ENCODE measurements at regions not wholly inside any gene's neighbourhood (a gene's known extent, or its start where the extent isn't known, plus 50 kb on each side); places are given as distances from the start of the nearest gene placed in this dataset.
A peak's percentile ranks its signal among the peaks of the same experiment; 100 is the strongest.

- TF ChIP-seq CTCF (IDR thresholded peaks at IDR 0.05): no peak
Measured at GRCh38 chr2:219727771-219728429, 100.5 kb downstream of the SLC4A3 start.

GRCh38 chr2:219728991-219729487 lies 101.6 kb downstream of the SLC4A3 start:
- no peak for TF ChIP-seq CTCF (IDR thresholded peaks at IDR 0.05)

GRCh38 chr2:219731173-219731572 lies 103.7 kb downstream of the SLC4A3 start:
- peak; percentile 27; the same call in 1 of the 2 replicates for TF ChIP-seq CTCF (IDR thresholded peaks at IDR 0.05)

- no peak for TF ChIP-seq CTCF (IDR thresholded peaks at IDR 0.05)
Measured at GRCh38 chr2:219733106-219733505, 105.7 kb downstream of the SLC4A3 start.

- TF ChIP-seq CTCF (IDR thresholded peaks at IDR 0.05): no peak
Measured at GRCh38 chr2:219733746-219734145, 106.3 kb downstream of the SLC4A3 start.

GRCh38 chr2:219736209-219736608 lies 108.8 kb downstream of the SLC4A3 start:
- peak; percentile 54 for TF ChIP-seq CTCF (IDR thresholded peaks at IDR 0.05)

- TF ChIP-seq CTCF (IDR thresholded peaks at IDR 0.05): peak; percentile 52
Measured at GRCh38 chr2:219737270-219737691, 109.9 kb downstream of the SLC4A3 start.

Measured in LNCAP (cell line).